ENCODE measurements at regions not wholly inside any gene's neighbourhood (a gene's known extent, or its start where the extent isn't known, plus 50 kb on each side); places are given as distances from the start of the nearest gene placed in this dataset.

DNA sequence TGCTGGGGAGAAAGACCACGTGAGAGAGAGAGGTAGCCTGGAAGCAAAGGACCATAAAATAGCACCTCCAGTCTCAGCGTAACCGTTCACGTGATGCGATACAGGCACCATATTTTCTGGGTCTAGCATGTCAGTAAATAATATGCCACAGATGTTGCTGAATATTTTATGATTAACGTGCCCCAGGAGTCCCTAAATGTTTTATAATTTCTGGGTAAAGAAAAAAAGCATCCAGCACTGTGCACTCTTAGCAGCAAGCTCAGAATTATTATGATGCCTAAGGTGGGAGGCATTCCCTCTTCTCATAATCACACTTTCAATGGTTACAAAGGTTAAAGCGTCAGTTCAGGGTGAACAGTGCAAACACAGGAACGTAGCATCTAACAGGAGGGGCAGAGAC is 121.8 kb downstream of the CAVIN4 start:
- TF ChIP-seq YY1 (IDR thresholded peaks at IDR 0.05; ENCODE audit: insufficient read depth, insufficient read length): no peak
- TF ChIP-seq SUZ12 (IDR thresholded peaks at IDR 0.05; ENCODE audit: extremely low read depth, insufficient read depth, insufficient read length): no peak
- TF ChIP-seq ZNF274 (IDR thresholded peaks at IDR 0.05; ENCODE audit: low read depth, low read length): no peak
